Mesendoderm (in vitro differentiated cells): ENCODE measurements at regions not wholly inside any gene's neighbourhood (a gene's known extent, or its start where the extent isn't known, plus 50 kb on each side); places are given as distances from the start of the nearest gene placed in this dataset.
"Not testable (repeated sequence)": the region's sequence is repeated elsewhere in the genome, so short reads cannot be mapped to it uniquely, and the experiment has no call there.

Experiments used
- DNase-seq: peaks from one replicate; pipeline ENCODE4 v3.0.0; 2013
- H2AK5ac ChIP-seq: 2 replicates; pipeline ENCODE4 v1.6.1; 2013; ENCODE audit warnings: low read length, inconsistent platforms
- H2BK120ac ChIP-seq: 2 replicates; pipeline ENCODE4 v1.6.1; 2013; ENCODE audit warnings: low read depth, mild to moderate bottlenecking, low read length, moderate library complexity, mixed read lengths
- H2BK15ac ChIP-seq: replicated peaks from 2 replicates; pipeline ENCODE4 v1.6.1; 2013; ENCODE audit warnings: low read depth, mild to moderate bottlenecking, moderate library complexity
- H2BK5ac ChIP-seq: 2 replicates; pipeline ENCODE4 v1.6.1; 2013; ENCODE audit warnings: low read length, inconsistent platforms
- H3K18ac ChIP-seq: 2 replicates; pipeline ENCODE4 v1.6.1; 2013; ENCODE audit warnings: mild to moderate bottlenecking, low read length, mixed read lengths
- H3K23ac ChIP-seq: one replicate; pipeline ENCODE4 v1.6.1; 2013; ENCODE audit warnings: low read length
- H3K27ac ChIP-seq: 2 replicates; pipeline ENCODE4 v1.5.1; 2013; ENCODE audit warnings: low read depth, mild to moderate bottlenecking, inconsistent platforms, low read length, moderate library complexity
- H3K27me3 ChIP-seq: 2 replicates; pipeline ENCODE4 v1.6.1; 2013; ENCODE audit warnings: low read length, control low read depth, mild to moderate bottlenecking, inconsistent platforms; ENCODE audit not compliant: insufficient read depth, poor library complexity
- H3K36me3 ChIP-seq: 2 replicates; pipeline ENCODE4 v1.6.1; 2013; ENCODE audit warnings: low read length, inconsistent platforms; ENCODE audit not compliant: control insufficient read depth, insufficient read depth
- H3K4ac ChIP-seq: one replicate; pipeline ENCODE4 v1.6.1; 2013; ENCODE audit warnings: low read depth, mild to moderate bottlenecking, low read length, moderate library complexity
- H3K4me1 ChIP-seq: 2 replicates; pipeline ENCODE4 v1.6.1; 2013; ENCODE audit warnings: low read depth, low read length, inconsistent platforms; ENCODE audit not compliant: control insufficient read depth
- H3K4me2 ChIP-seq: 2 replicates; pipeline ENCODE4 v1.6.1; 2013; ENCODE audit warnings: low read length
- H3K4me3 ChIP-seq: 2 replicates; pipeline ENCODE4 v1.5.1; 2013; ENCODE audit warnings: mild to moderate bottlenecking, low read length
- H3K56ac ChIP-seq: one replicate; pipeline ENCODE4 v1.6.1; 2013; ENCODE audit warnings: low read length
- H3K79me1 ChIP-seq: 2 replicates; pipeline ENCODE4 v1.6.1; 2013; ENCODE audit warnings: low read length, inconsistent platforms
- H3K79me2 ChIP-seq: 2 replicates; pipeline ENCODE4 v1.6.1; 2013; ENCODE audit warnings: mild to moderate bottlenecking, low read length; ENCODE audit not compliant: control insufficient read depth, insufficient read depth
- H3K9ac ChIP-seq: 2 replicates; pipeline ENCODE4 v1.6.1; 2013; ENCODE audit warnings: low read length, inconsistent platforms
- H4K5ac ChIP-seq: one replicate; pipeline ENCODE4 v1.6.1; 2013; ENCODE audit warnings: low read length
- H4K8ac ChIP-seq: one replicate; pipeline ENCODE4 v1.6.1; 2013; ENCODE audit warnings: low read depth, mild to moderate bottlenecking, control low read depth, low read length, moderate library complexity
- WGBS: extraction: QIAGEN DNeasy Blood & Tissue Kit; methylation state at CpG from one replicate; pipeline ENCODE4 v1.1.7; 2013; ENCODE audit warnings: low lambda C conversion rate, missing lambda C conversion rate; ENCODE audit not compliant: insufficient coverage; ENCODE audit errors: extremely low coverage; 5-methylcytosine and 5-hydroxymethylcytosine counted together

GRCh38 chr11:44367452-44367851, 57.5 kb upstream of the ALX4 start:
- H4K5ac ChIP-seq: no peak overlapping the region
- no peak overlapping the region for H3K23ac ChIP-seq
- no peaks in the 10 kb centered on the region for H3K27me3 ChIP-seq
- no peak for DNase-seq
- no peak overlapping the region for H3K4me3 ChIP-seq
- no peak overlapping the region for H2BK15ac ChIP-seq
- no peak overlapping the region for H2BK5ac ChIP-seq
- H3K4me1 ChIP-seq: no peaks in the 10 kb centered on the region
- H3K27ac ChIP-seq: no peak overlapping the region
- H3K79me2 ChIP-seq: no peaks in the 10 kb centered on the region
- no peaks in the 10 kb centered on the region for H3K36me3 ChIP-seq
- no peak overlapping the region for H3K18ac ChIP-seq
- H3K56ac ChIP-seq: no peak overlapping the region
- H3K79me1 ChIP-seq: no peaks in the 10 kb centered on the region
- no peak overlapping the region for H3K4ac ChIP-seq
- WGBS: no CpG with 5 or more reads among the region's 1 CpG
- H2AK5ac ChIP-seq: no peak overlapping the region
- H3K4me2 ChIP-seq: no peak overlapping the region
- no peak overlapping the region for H3K9ac ChIP-seq
- no peak overlapping the region for H4K8ac ChIP-seq
- H2BK120ac ChIP-seq: no peak overlapping the region

- no peaks in the 10 kb centered on the region for H3K27me3 ChIP-seq
- H2BK120ac ChIP-seq: no peak overlapping the region
- DNase-seq: no peak
- H3K9ac ChIP-seq: no peak overlapping the region
- no peak overlapping the region for H3K23ac ChIP-seq
- H4K5ac ChIP-seq: no peak overlapping the region
- WGBS: no CpG with 5 or more reads among the region's 2 CpGs
- H3K18ac ChIP-seq: no peak overlapping the region
- H3K79me2 ChIP-seq: no peaks in the 10 kb centered on the region
- H3K56ac ChIP-seq: no peak overlapping the region
- H3K4me3 ChIP-seq: no peak overlapping the region
- H2AK5ac ChIP-seq: no peak overlapping the region
- H3K79me1 ChIP-seq: no peaks in the 10 kb centered on the region
- H2BK15ac ChIP-seq: no peak overlapping the region
- H3K4me1 ChIP-seq: no peaks in the 10 kb centered on the region
- no peak overlapping the region for H3K4me2 ChIP-seq
- no peak overlapping the region for H2BK5ac ChIP-seq
- H3K36me3 ChIP-seq: no peaks in the 10 kb centered on the region
- no peak overlapping the region for H3K4ac ChIP-seq
- no peak overlapping the region for H4K8ac ChIP-seq
- H3K27ac ChIP-seq: no peak overlapping the region
Measured at GRCh38 chr11:44368886-44369285, 58.9 kb upstream of the ALX4 start.

GRCh38 chr11:44371042-44371441, 61.1 kb upstream of the ALX4 start:
- WGBS: no CpG with 5 or more reads among the region's 1 CpG
- not testable (repeated sequence) for H3K4me1 ChIP-seq, DNase-seq, H3K27ac ChIP-seq, H3K23ac ChIP-seq, H3K18ac ChIP-seq, H4K8ac ChIP-seq, H2BK120ac ChIP-seq, H3K79me1 ChIP-seq, H2AK5ac ChIP-seq, H3K4me2 ChIP-seq, H3K56ac ChIP-seq, H4K5ac ChIP-seq, H3K4ac ChIP-seq, H3K9ac ChIP-seq, H2BK15ac ChIP-seq, H3K79me2 ChIP-seq, H3K4me3 ChIP-seq, H3K27me3 ChIP-seq, H2BK5ac ChIP-seq, H3K36me3 ChIP-seq

- Histone ChIP-seq H2AK5ac (no peak overlapping the region), H3K4me2 (no peak overlapping the region), H2BK120ac (no peak overlapping the region), H2BK5ac (no peak overlapping the region), H3K56ac (no peak overlapping the region), H3K4me1 (no peaks in the 10 kb centered on the region), H4K8ac (no peak overlapping the region), H2BK15ac (no peak overlapping the region), H3K4ac (no peak overlapping the region), H3K27me3 (no peaks in the 10 kb centered on the region), H3K9ac (no peak overlapping the region), H3K4me3 (no peak overlapping the region), H3K27ac (no peak overlapping the region), H3K23ac (no peak overlapping the region), H4K5ac (no peak overlapping the region), H3K18ac (no peak overlapping the region), H3K79me1 (no peaks in the 10 kb centered on the region), H3K79me2 (no peaks in the 10 kb centered on the region), H3K36me3 (no peaks in the 10 kb centered on the region)
- no CpG with 5 or more reads among the region's 4 CpGs for WGBS
- DNase-seq: no peak
Measured at GRCh38 chr11:44371706-44372105, 61.8 kb upstream of the ALX4 start.

- no peaks in the 10 kb centered on the region for H3K27me3 ChIP-seq
- no peak overlapping the region for H3K27ac ChIP-seq
- no peak overlapping the region for H3K4me3 ChIP-seq
- no CpG with 5 or more reads among the region's 3 CpGs for WGBS
- no peak overlapping the region for H3K4me2 ChIP-seq
- H3K56ac ChIP-seq: no peak overlapping the region
- H3K79me1 ChIP-seq: no peaks in the 10 kb centered on the region
- H3K4me1 ChIP-seq: no peaks in the 10 kb centered on the region
- H3K36me3 ChIP-seq: no peaks in the 10 kb centered on the region
- H3K9ac ChIP-seq: no peak overlapping the region
- no peak overlapping the region for H4K8ac ChIP-seq
- no peak overlapping the region for H2BK120ac ChIP-seq
- H3K23ac ChIP-seq: no peak overlapping the region
- H2BK5ac ChIP-seq: no peak overlapping the region
- H3K4ac ChIP-seq: no peak overlapping the region
- no peak overlapping the region for H2AK5ac ChIP-seq
- H3K18ac ChIP-seq: no peak overlapping the region
- no peak overlapping the region for H2BK15ac ChIP-seq
- no peaks in the 10 kb centered on the region for H3K79me2 ChIP-seq
- no peak overlapping the region for H4K5ac ChIP-seq
- peak; percentile 62 for DNase-seq
Measured at GRCh38 chr11:44372989-44373388, 63.0 kb upstream of the ALX4 start.

- Histone ChIP-seq H3K36me3 (no peaks in the 10 kb centered on the region), H3K23ac (no peak overlapping the region), H2AK5ac (no peak overlapping the region), H2BK5ac (no peak overlapping the region), H4K5ac (no peak overlapping the region), H3K79me2 (no peaks in the 10 kb centered on the region), H3K18ac (no peak overlapping the region), H3K4me1 (no peaks in the 10 kb centered on the region), H3K4me3 (no peak overlapping the region), H3K56ac (no peak overlapping the region), H4K8ac (no peak overlapping the region), H2BK120ac (no peak overlapping the region), H3K4me2 (no peak overlapping the region), H3K27ac (no peak overlapping the region), H3K27me3 (no peaks in the 10 kb centered on the region), H3K9ac (no peak overlapping the region), H3K4ac (no peak overlapping the region), H3K79me1 (no peaks in the 10 kb centered on the region), H2BK15ac (no peak overlapping the region)
- DNase-seq: no peak
Measured at GRCh38 chr11:44374001-44374400, 64.1 kb upstream of the ALX4 start.
